Naive thymus-derived CD8-positive, alpha-beta T cell (primary cell): ENCODE measurements at regions not wholly inside any gene's neighbourhood (a gene's known extent, or its start where the extent isn't known, plus 50 kb on each side); places are given as distances from the start of the nearest gene placed in this dataset.
"Not testable (repeated sequence)": the region's sequence is repeated elsewhere in the genome, so short reads cannot be mapped to it uniquely, and the experiment has no call there.

Source experiments
- ATAC-seq, 2 donors: fragments of 150-1000 bp; cut with Tn5 transposase in 1 of 2; sonication (Bioruptor Pico), chemical (Tn5 transposase) in 1 of 2; 1 replicate in 1 of 2; 2 replicates in 1 of 2; pipeline ENCODE4 v1.10.0; 2021; ENCODE audit warnings: mild to moderate bottlenecking in 2 of 2, moderate library complexity in 2 of 2
- POLR2A ChIA-PET: fragments of 350-600 bp; sonication (Branson Sonifier 250); formaldehyde crosslinking; loops from one replicate; lab custom pipeline; 2021; ENCODE audit warnings: antibody characterized with exemption; lab: Charles Lee
- DNase-seq, 10 donors: peaks; one replicate each; pipeline versions ENCODE4 v3.0.0 to v3.0.0-alpha.2; 2020 to 2022
- H3K27ac Mint-ChIP-seq, 10 donors: one replicate each; pipeline ENCODE4 v1.8.0; 2020 to 2022; ENCODE audit warnings: mild to moderate bottlenecking in 10 of 10, mixed read lengths in 10 of 10, moderate library complexity in 4 of 10, inconsistent platforms in 1 of 10
- H3K27me3 Mint-ChIP-seq, 5 donors: one replicate each; pipeline ENCODE4 v1.8.0; 2021 to 2022; ENCODE audit warnings: mixed read lengths in 5 of 5
- H3K36me3 Mint-ChIP-seq, 3 donors: one replicate each; pipeline ENCODE4 v1.8.0; 2020 to 2022; ENCODE audit warnings: mixed read lengths in 3 of 3, mild to moderate bottlenecking in 2 of 3, inconsistent platforms in 1 of 3
- H3K4me1 Mint-ChIP-seq, 4 donors: one replicate each; pipeline ENCODE4 v1.8.0; 2021 to 2022; ENCODE audit warnings: mixed read lengths in 4 of 4
- H3K4me3 Mint-ChIP-seq, 10 donors: one replicate each; pipeline ENCODE4 v1.8.0; 2020 to 2022; ENCODE audit warnings: mild to moderate bottlenecking in 10 of 10, mixed read lengths in 10 of 10, moderate library complexity in 6 of 10, inconsistent platforms in 1 of 10
- H3K9me3 Mint-ChIP-seq, 9 donors: one replicate each; pipeline ENCODE4 v1.8.0; 2020 to 2022; ENCODE audit warnings: mixed read lengths in 9 of 9, mild to moderate bottlenecking in 3 of 9, inconsistent platforms in 1 of 9, moderate library complexity in 1 of 9

DNA sequence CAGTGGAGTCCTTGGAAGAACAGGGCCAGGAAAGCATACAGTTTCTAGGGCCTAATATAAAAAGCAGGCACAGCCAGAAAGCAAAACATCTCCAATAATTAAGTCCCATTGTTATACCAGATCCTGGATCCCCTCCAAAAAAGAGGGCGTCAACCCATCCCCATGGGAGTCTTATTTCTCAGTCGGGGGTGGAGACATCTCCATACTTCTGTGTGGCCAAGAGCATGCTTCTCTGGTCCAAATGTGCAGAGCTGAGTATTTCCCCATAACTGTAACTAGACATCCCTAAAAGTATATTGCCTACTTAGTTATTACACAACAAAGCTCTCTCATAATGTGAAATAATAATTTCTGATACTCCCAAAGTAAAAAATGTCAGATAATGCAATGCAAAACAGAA, 104.2 kb upstream of the SOX13 start:
- Mint-ChIP-seq H3K9me3 (peaks cover 0 to 38% (median 8%) of the 10 kb centered on the region in 9 donors), H3K27ac (no peak overlapping the region), H3K4me1 (no peaks in the 10 kb centered on the region), H3K36me3 (peaks cover 0 to 8% (median 8%) of the 10 kb centered on the region in 3 donors), H3K4me3 (no peak overlapping the region), H3K27me3 (peaks cover 0 to 3% (median 0%) of the 10 kb centered on the region in 5 donors)
- no peak for ATAC-seq
- no peak for DNase-seq
- POLR2A ChIA-PET, result no interaction called here

- H3K27ac Mint-ChIP-seq, result no peak overlapping the region
- no peak for DNase-seq
- peaks cover 0 to 8% (median 8%) of the 10 kb centered on the region in 3 donors for H3K36me3 Mint-ChIP-seq
- POLR2A ChIA-PET, result no interaction called here
- no peak overlapping the region for H3K4me3 Mint-ChIP-seq
- peaks cover 0 to 3% (median 0%) of the 10 kb centered on the region in 5 donors for H3K27me3 Mint-ChIP-seq
- H3K9me3 Mint-ChIP-seq, result peaks cover 0 to 44% (median 6%) of the 10 kb centered on the region in 9 donors
- no peaks in the 10 kb centered on the region for H3K4me1 Mint-ChIP-seq
- no peak for ATAC-seq
Measured at GRCh38 chr1:203969846-203970245, 103.1 kb upstream of the SOX13 start.

GRCh38 chr1:203985044-203985443, 87.9 kb upstream of the SOX13 start:
- DNase-seq (no peak), ATAC-seq (no peak)
- Mint-ChIP-seq H3K4me1 (no peaks in the 10 kb centered on the region), H3K9me3 (no peaks in the 10 kb centered on the region), H3K27ac (no peak overlapping the region), H3K4me3 (no peak overlapping the region), H3K27me3 (peaks cover 3 to 10% (median 7%) of the 10 kb centered on the region in 5 donors), H3K36me3 (no peaks in the 10 kb centered on the region)
- POLR2A ChIA-PET, result no interaction called here

DNA sequence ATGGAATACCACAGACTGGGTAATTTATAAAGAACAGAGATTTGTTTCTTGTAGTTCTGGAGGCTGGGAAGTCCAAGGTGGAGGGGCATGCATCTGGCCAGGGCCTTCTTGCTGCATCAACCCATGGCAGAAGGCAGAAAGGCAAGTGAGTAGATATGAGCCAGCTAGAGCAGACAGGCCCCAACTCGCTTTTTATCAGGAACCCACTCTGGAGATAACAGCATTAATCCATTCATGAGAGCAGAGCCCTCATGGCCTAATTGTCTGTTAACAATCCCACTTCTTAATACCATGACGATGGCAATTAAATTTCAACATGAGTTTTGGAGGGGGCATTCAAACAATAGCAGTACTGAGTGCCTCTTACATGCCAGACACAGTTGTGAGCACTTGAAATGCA, 87.2 kb upstream of the SOX13 start:
- no peaks in the 10 kb centered on the region for H3K9me3 Mint-ChIP-seq
- no peak overlapping the region for H3K27ac Mint-ChIP-seq

DNA sequence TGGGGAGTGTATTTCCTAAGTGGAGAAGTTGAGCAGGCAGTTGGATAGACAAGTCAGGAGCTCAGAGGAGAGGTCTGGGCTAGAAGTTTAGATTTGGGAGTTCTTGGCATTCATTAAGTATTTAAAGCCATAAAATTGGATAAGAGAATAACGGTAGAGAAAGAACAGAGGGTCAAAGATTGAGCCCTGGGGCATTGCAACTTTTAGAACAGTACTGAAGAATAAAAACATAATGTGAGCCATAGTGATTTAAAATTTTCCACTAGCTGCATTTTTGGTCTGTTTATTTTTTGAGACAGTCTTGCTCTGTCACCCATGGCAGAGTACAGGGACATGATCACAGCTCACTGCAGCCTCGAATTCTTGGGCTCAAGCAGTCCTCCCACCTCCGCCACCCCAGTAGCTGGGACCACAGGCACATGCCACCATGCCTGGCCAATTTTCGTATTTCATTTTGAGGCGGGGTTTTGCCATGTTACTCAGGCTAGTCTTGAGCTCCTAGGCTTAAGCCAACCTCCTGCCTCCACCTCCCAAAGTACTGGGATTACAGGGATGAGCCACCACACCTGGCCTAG, 85.9 kb upstream of the SOX13 start:
- H3K4me3 Mint-ChIP-seq, result no peak overlapping the region
- ATAC-seq, result no peak
- no peaks in the 10 kb centered on the region for H3K36me3 Mint-ChIP-seq
- H3K27me3 Mint-ChIP-seq, result peaks cover 0 to 5% (median 4%) of the 10 kb centered on the region in 5 donors
- DNase-seq, result no peak
- no peaks in the 10 kb centered on the region for H3K9me3 Mint-ChIP-seq
- POLR2A ChIA-PET, result no interaction called here
- peaks cover 0 to 2% (median 0%) of the 10 kb centered on the region in 4 donors for H3K4me1 Mint-ChIP-seq
- no peak overlapping the region for H3K27ac Mint-ChIP-seq

More for the DNA sequence above, 87.2 kb upstream of the SOX13 start:
- Mint-ChIP-seq H3K27me3 (peaks cover 1 to 10% (median 3%) of the 10 kb centered on the region in 5 donors), H3K4me3 (no peak overlapping the region), H3K4me1 (peaks cover 0 to 2% (median 0%) of the 10 kb centered on the region in 4 donors), H3K36me3 (no peaks in the 10 kb centered on the region)
- POLR2A ChIA-PET, result no interaction called here
- no peak for DNase-seq
- no peak for ATAC-seq

GRCh38 chr1:203990118-203990517, 82.8 kb upstream of the SOX13 start:
- Mint-ChIP-seq H3K4me1 (peaks cover 0 to 2% (median 0%) of the 10 kb centered on the region in 4 donors), H3K36me3 (no peaks in the 10 kb centered on the region), H3K27ac (no peak overlapping the region), H3K4me3 (no peak overlapping the region), H3K27me3 (peaks cover 4 to 13% (median 8%) of the 10 kb centered on the region in 5 donors), H3K9me3 (no peaks in the 10 kb centered on the region)
- POLR2A ChIA-PET, result interaction anchor here (0.6 kb wide), 1 partner anchor 57 kb away, joined by 3 read pairs; no protein-coding TSS in a partner anchor
- no peak for DNase-seq
- ATAC-seq, result no peak

- H3K27me3 Mint-ChIP-seq, result peaks cover 6 to 23% (median 16%) of the 10 kb centered on the region in 5 donors
- no peak overlapping the region for H3K27ac Mint-ChIP-seq
- no peak overlapping the region for H3K4me3 Mint-ChIP-seq
- peaks cover 0 to 2% (median 0%) of the 10 kb centered on the region in 4 donors for H3K4me1 Mint-ChIP-seq
- H3K9me3 Mint-ChIP-seq, result no peaks in the 10 kb centered on the region
- no peaks in the 10 kb centered on the region for H3K36me3 Mint-ChIP-seq
- POLR2A ChIA-PET, result no interaction called here
- ATAC-seq, result no peak
- no peak for DNase-seq
Measured at GRCh38 chr1:203992440-203992839, 80.5 kb upstream of the SOX13 start.

GRCh38 chr1:203993256-203993655, 79.7 kb upstream of the SOX13 start:
- ATAC-seq, result no peak
- H3K9me3 Mint-ChIP-seq, result no peaks in the 10 kb centered on the region
- H3K27me3 Mint-ChIP-seq, result peaks cover 6 to 23% (median 17%) of the 10 kb centered on the region in 5 donors
- POLR2A ChIA-PET, result no interaction called here
- no peak overlapping the region for H3K27ac Mint-ChIP-seq
- H3K36me3 Mint-ChIP-seq, result no peaks in the 10 kb centered on the region
- peaks cover 0 to 2% (median 0%) of the 10 kb centered on the region in 4 donors for H3K4me1 Mint-ChIP-seq
- H3K4me3 Mint-ChIP-seq, result no peak overlapping the region
- no peak for DNase-seq

- POLR2A ChIA-PET, result no interaction called here
- Mint-ChIP-seq H3K9me3 (peaks cover 0 to 5% (median 2%) of the 10 kb centered on the region in 9 donors), H3K4me3 (no peak overlapping the region), H3K27ac (no peak overlapping the region), H3K27me3 (peaks cover 6 to 23% (median 17%) of the 10 kb centered on the region in 5 donors), H3K4me1 (peaks cover 0 to 1% (median 0%) of the 10 kb centered on the region in 4 donors), H3K36me3 (peaks cover 0 to 4% (median 1%) of the 10 kb centered on the region in 3 donors)
- DNase-seq, result no peak
- ATAC-seq, result no peak
Measured at GRCh38 chr1:203995228-203995627, 77.7 kb upstream of the SOX13 start.

GRCh38 chr1:203996126-203996525, 76.8 kb upstream of the SOX13 start:
- Mint-ChIP-seq H3K4me3 (no peak overlapping the region), H3K9me3 (peaks cover 0 to 14% (median 3%) of the 10 kb centered on the region in 9 donors), H3K27me3 (peaks cover 6 to 23% (median 18%) of the 10 kb centered on the region in 5 donors), H3K36me3 (peaks cover 0 to 11% (median 2%) of the 10 kb centered on the region in 3 donors), H3K4me1 (peaks cover 0 to 6% (median 4%) of the 10 kb centered on the region in 4 donors), H3K27ac (no peak overlapping the region)
- ATAC-seq (no peak), DNase-seq (no peak)
- POLR2A ChIA-PET, result no interaction called here

- Mint-ChIP-seq H3K9me3 (peaks cover 0 to 17% (median 4%) of the 10 kb centered on the region in 9 donors), H3K36me3 (peaks cover 0 to 11% (median 2%) of the 10 kb centered on the region in 3 donors), H3K27me3 (peaks cover 6 to 23% (median 14%) of the 10 kb centered on the region in 5 donors)
- DNase-seq, H3K4me1 Mint-ChIP-seq, H3K27ac Mint-ChIP-seq, ATAC-seq, H3K4me3 Mint-ChIP-seq: not testable (repeated sequence)
- POLR2A ChIA-PET, result interaction anchor here (0.6 kb wide), 1 partner anchor 51 kb away, joined by 3 read pairs; no protein-coding TSS in a partner anchor
Measured at GRCh38 chr1:203998571-203998970, 74.3 kb upstream of the SOX13 start.

GRCh38 chr1:203999618-204000017, 73.3 kb upstream of the SOX13 start:
- Mint-ChIP-seq H3K9me3 (peaks cover 0 to 17% (median 4%) of the 10 kb centered on the region in 9 donors), H3K27ac (no peak overlapping the region), H3K27me3 (peaks cover 4 to 20% (median 11%) of the 10 kb centered on the region in 5 donors), H3K4me1 (peaks cover 0 to 7% (median 4%) of the 10 kb centered on the region in 4 donors), H3K36me3 (peaks cover 0 to 11% (median 2%) of the 10 kb centered on the region in 3 donors), H3K4me3 (no peak overlapping the region)
- DNase-seq (no peak), ATAC-seq (no peak)
- POLR2A ChIA-PET, result no interaction called here

DNA sequence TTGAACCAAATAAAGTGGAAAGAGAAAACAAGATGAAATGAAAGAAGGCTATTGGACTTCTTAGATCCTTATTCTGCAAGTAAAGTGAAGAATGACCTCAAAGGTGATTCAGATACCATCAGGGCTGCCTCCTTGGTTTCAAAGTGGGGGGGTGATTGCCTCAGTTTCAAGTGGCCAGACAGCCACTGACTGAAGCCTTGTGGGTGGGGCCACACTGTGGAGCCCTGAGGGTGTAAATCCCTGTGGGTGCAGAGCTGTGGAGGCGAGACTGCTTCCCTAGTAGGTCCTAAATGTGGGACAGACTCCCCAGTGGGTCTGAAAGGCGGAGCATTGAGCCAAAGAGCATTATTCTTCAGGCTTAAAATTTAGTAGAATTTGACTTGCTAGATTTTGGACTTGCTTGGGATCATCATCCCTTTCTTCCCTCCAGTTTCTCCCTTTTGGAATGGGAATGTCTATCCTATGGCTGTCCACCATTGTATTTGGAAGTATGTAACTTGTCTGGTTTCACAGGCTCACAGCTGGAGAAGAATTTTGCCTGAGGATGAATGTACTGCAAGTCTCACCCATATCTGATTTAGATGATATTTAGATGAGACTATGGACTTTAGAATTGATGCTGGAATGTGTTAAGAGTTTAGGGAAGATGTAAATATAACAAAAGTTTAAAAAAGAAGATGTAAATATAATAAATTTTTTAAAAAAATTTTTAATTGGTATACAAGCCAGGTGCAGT, 71.6 kb upstream of the SOX13 start:
- Mint-ChIP-seq H3K4me3 (no peak overlapping the region), H3K36me3 (peaks cover 0 to 11% (median 2%) of the 10 kb centered on the region in 3 donors), H3K27me3 (peaks cover 0 to 12% (median 6%) of the 10 kb centered on the region in 5 donors), H3K27ac (no peak overlapping the region), H3K9me3 (peaks cover 0 to 17% (median 4%) of the 10 kb centered on the region in 9 donors), H3K4me1 (peaks cover 0 to 7% (median 4%) of the 10 kb centered on the region in 4 donors)
- POLR2A ChIA-PET, result no interaction called here
- ATAC-seq (no peak), DNase-seq (no peak)
